HG02840 (cell line): ENCODE measurements at regions not wholly inside any gene's neighbourhood (a gene's known extent, or its start where the extent isn't known, plus 50 kb on each side); places are given as distances from the start of the nearest gene placed in this dataset.

Experiments
- ATAC-seq: cut with Tn5 transposase; IDR thresholded peaks from one replicate; pipeline ENCODE4 v1.9.1; 2021; ENCODE audit warnings: mild to moderate bottlenecking, moderate library complexity, moderate number of reproducible peaks; ENCODE audit not compliant: unreplicated experiment, low FRiP score

- ATAC-seq, result no peak
Measured at GRCh38 chr9:88783711-88784083, 207.6 kb upstream of the S1PR3 start.

GRCh38 chr9:88784960-88785359, 206.3 kb upstream of the S1PR3 start:
- no peak for ATAC-seq

- ATAC-seq, result no peak
Measured at GRCh38 chr9:88786291-88787079, 204.8 kb upstream of the S1PR3 start.

GRCh38 chr9:88789785-88790184, 201.5 kb upstream of the S1PR3 start:
- no peak for ATAC-seq

GRCh38 chr9:88791105-88791805, 200.0 kb upstream of the S1PR3 start:
- no peak for ATAC-seq

GRCh38 chr9:88792502-88792901, 198.8 kb upstream of the S1PR3 start:
- no peak for ATAC-seq

- ATAC-seq, result no peak
Measured at GRCh38 chr9:88794100-88794499, 197.2 kb upstream of the S1PR3 start.

- no peak for ATAC-seq
Measured at GRCh38 chr9:88796947-88797346, 194.3 kb upstream of the S1PR3 start.

- ATAC-seq, result no peak
Measured at GRCh38 chr9:88798476-88798875, 192.8 kb upstream of the S1PR3 start.

GRCh38 chr9:88799541-88800328, 191.5 kb upstream of the S1PR3 start:
- no peak for ATAC-seq

GRCh38 chr9:88800329-88800682, 191.0 kb upstream of the S1PR3 start:
- ATAC-seq, result no peak

- no peak for ATAC-seq
Measured at GRCh38 chr9:88801214-88801796, 190.0 kb upstream of the S1PR3 start.

GRCh38 chr9:88802533-88802932, 188.7 kb upstream of the S1PR3 start:
- ATAC-seq, result no peak

GRCh38 chr9:88803546-88804253, 187.6 kb upstream of the S1PR3 start:
- ATAC-seq, result no peak

- no peak for ATAC-seq
Measured at GRCh38 chr9:88804254-88804596, 187.0 kb upstream of the S1PR3 start.

GRCh38 chr9:88805217-88805943, 185.9 kb upstream of the S1PR3 start:
- no peak for ATAC-seq

- no peak for ATAC-seq
Measured at GRCh38 chr9:88807426-88807825, 183.8 kb upstream of the S1PR3 start.

GRCh38 chr9:88808019-88808656, 183.1 kb upstream of the S1PR3 start:
- no peak for ATAC-seq

GRCh38 chr9:88808761-88809354, 182.4 kb upstream of the S1PR3 start:
- ATAC-seq, result no peak
